B cell (primary cell): ENCODE measurements at regions not wholly inside any gene's neighbourhood (a gene's known extent, or its start where the extent isn't known, plus 50 kb on each side); places are given as distances from the start of the nearest gene placed in this dataset.

Experiments used
- ATAC-seq: fragments of 200-7000 bp; cut with Tn5 transposase; one replicate; pipeline ENCODE4 v1.10.0; 2021; ENCODE audit warnings: low read depth, mild to moderate bottlenecking, moderate number of reproducible peaks, moderate library complexity
- CTCF ChIA-PET: fragments of 350-600 bp; sonication (Branson Sonifier 250); formaldehyde crosslinking; loops from one replicate; lab custom pipeline; 2021; ENCODE audit warnings: antibody characterized with exemption, inconsistent platforms; lab: Charles Lee
- POLR2A ChIA-PET: fragments of 350-600 bp; sonication (Branson Sonifier 250); formaldehyde crosslinking; loops from one replicate; lab custom pipeline; 2021; ENCODE audit warnings: antibody characterized with exemption; lab: Charles Lee
- DNase-seq: peaks from one replicate; pipeline ENCODE4 v3.0.0; 2013
- H2AFZ ChIP-seq: 2 replicates; pipeline ENCODE4 v1.6.1; 2012; ENCODE audit warnings: mild to moderate bottlenecking, low read depth, low read length; ENCODE audit not compliant: insufficient read depth, poor library complexity, severe bottlenecking
- H3K27ac ChIP-seq, 2 donors: 1 replicate in 1 of 2; 2 replicates in 1 of 2; pipeline ENCODE4 v1.5.1; 2012 to 2013; ENCODE audit warnings: low read length in 2 of 2, mild to moderate bottlenecking in 2 of 2, moderate library complexity in 1 of 2
- H3K27me3 ChIP-seq, 4 experiments: fragments of 200-600 bp in 1 of 4; sonication (generic) in 1 of 4; replicated peaks in 1 of 4; 1 replicate in 2 of 4; 2 replicates in 2 of 4; pipeline versions ENCODE4 v1.6.1 to v1.7.0; 2013 to 2016; ENCODE audit warnings: low read length in 3 of 4, mild to moderate bottlenecking in 2 of 4, mixed read lengths in 1 of 4, moderate library complexity in 1 of 4; ENCODE audit not compliant: insufficient read depth in 4 of 4, control insufficient read depth in 3 of 4; ENCODE audit errors: control extremely low read depth in 1 of 4
- H3K36me3 ChIP-seq, 2 experiments: replicated peaks in 1 of 2; 1 replicate in 1 of 2; 2 replicates in 1 of 2; pipeline versions ENCODE4 v1.6.1 to v1.7.1; 2013; ENCODE audit warnings: low read length in 1 of 2; ENCODE audit not compliant: insufficient read depth in 2 of 2, control insufficient read depth in 1 of 2; ENCODE audit errors: control extremely low read depth in 1 of 2, extremely low read depth in 1 of 2
- H3K4me1 ChIP-seq, 2 donors: fragments of 200-600 bp in 1 of 2; sonication (generic) in 1 of 2; 1 replicate in 1 of 2; 2 replicates in 1 of 2; pipeline versions ENCODE4 v1.5.1 to v1.6.1; 2013 to 2017; ENCODE audit warnings: low read length in 2 of 2; ENCODE audit not compliant: control insufficient read depth in 2 of 2, insufficient read depth in 2 of 2
- H3K4me2 ChIP-seq: replicated peaks from 2 replicates; pipeline ENCODE3; 2012; ENCODE audit warnings: mild to moderate bottlenecking, low read depth, low read length; ENCODE audit not compliant: poor library complexity, severe bottlenecking
- H3K4me3 ChIP-seq, 5 experiments: fragments of 200-600 bp in 1 of 5; sonication (generic) in 1 of 5; 1 replicate in 3 of 5; 2 replicates in 2 of 5; pipeline versions ENCODE4 v1.5.1 to v1.7.0; 2011 to 2016; ENCODE audit warnings: low read length in 4 of 5, mild to moderate bottlenecking in 4 of 5, low read depth in 2 of 5, control low read depth in 1 of 5, moderate library complexity in 1 of 5; ENCODE audit not compliant: insufficient read depth in 1 of 5; ENCODE audit errors: control extremely low read depth in 1 of 5, extremely low read depth in 1 of 5
- H3K79me2 ChIP-seq: fragments of 200-600 bp; sonication (generic); one replicate; pipeline ENCODE4 v1.6.0; 2016; ENCODE audit warnings: low read length; ENCODE audit not compliant: control insufficient read depth, insufficient read depth
- H3K9ac ChIP-seq: fragments of 200-600 bp; sonication (generic); 2 replicates; pipeline ENCODE4 v1.6.1; 2017; ENCODE audit warnings: mild to moderate bottlenecking, low read length, moderate library complexity
- H3K9me3 ChIP-seq, 3 donors: one replicate each; pipeline versions ENCODE4 v1.6.1 to v1.7.1; 2013; ENCODE audit warnings: low read length in 2 of 3; ENCODE audit not compliant: control insufficient read depth in 2 of 3, insufficient read depth in 1 of 3; ENCODE audit errors: control extremely low read depth in 1 of 3
- H4K20me1 ChIP-seq: 2 replicates; pipeline ENCODE4 v1.6.0; 2012; ENCODE audit warnings: mild to moderate bottlenecking, low read length; ENCODE audit not compliant: insufficient read depth, control insufficient read depth, poor library complexity, severe bottlenecking
- H3K27ac Mint-ChIP-seq: one replicate; pipeline ENCODE4 v1.8.0; 2021; ENCODE audit warnings: mixed read lengths
- H3K27me3 Mint-ChIP-seq: one replicate; pipeline ENCODE4 v1.8.0; 2021; ENCODE audit warnings: mixed read lengths
- H3K4me1 Mint-ChIP-seq: one replicate; pipeline ENCODE4 v1.8.0; 2021; ENCODE audit warnings: mixed read lengths
- H3K4me3 Mint-ChIP-seq: one replicate; pipeline ENCODE4 v1.8.0; 2021; ENCODE audit warnings: mixed read lengths
- H3K9me3 Mint-ChIP-seq: one replicate; pipeline ENCODE4 v1.8.0; 2022; ENCODE audit warnings: mixed read lengths; ENCODE audit not compliant: insufficient read depth
- EZH2 ChIP-seq: IDR thresholded peaks from 2 replicates; pipeline ENCODE4 v1.6.1; 2012; ENCODE audit warnings: borderline replicate concordance, low read depth, mild to moderate bottlenecking, moderate library complexity, low read length; ENCODE audit not compliant: insufficient read depth, poor library complexity, severe bottlenecking
- WGBS: methylation state at CpG from one replicate; pipeline ENCODE4 v1.1.5; 2013; ENCODE audit warnings: missing lambda C conversion rate; ENCODE audit not compliant: insufficient coverage; 5-methylcytosine and 5-hydroxymethylcytosine counted together
- intact Hi-C: fragments of 100-400 bp; cut with micrococcal nuclease; formaldehyde crosslinking; loops from one replicate; pipeline ENCODE4 v1.10.0; 2022
- TF ChIP-seq, protein P1 (sequence below): fragments of 200-600 bp; IDR thresholded peaks from one replicate; pipeline ENCODE4 v1.8.0; 2022; ENCODE audit warnings: antibody characterized with exemption, mild to moderate bottlenecking

DNA sequence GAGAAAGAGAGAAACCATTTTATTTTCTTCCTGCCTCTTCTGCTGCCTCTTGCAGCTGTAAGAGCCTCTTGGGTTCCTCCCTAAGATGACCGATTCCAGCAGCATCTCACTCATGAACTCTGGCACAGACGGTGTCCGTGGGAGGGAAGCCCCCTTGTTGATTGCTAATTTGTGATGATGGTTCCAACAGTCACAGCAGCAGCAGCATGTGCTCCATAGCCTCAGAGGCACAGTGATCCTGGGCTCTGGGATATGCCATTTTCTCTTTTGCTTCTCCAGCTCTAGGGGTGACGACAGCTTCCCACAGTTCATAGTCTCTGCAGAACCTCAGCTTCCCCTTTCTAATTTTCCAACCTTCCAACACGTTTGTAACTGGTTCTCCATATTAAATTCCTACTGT lies 324.2 kb upstream of the HS6ST1 start:
- no peak overlapping the region for H3K9ac ChIP-seq
- ChIA-PET POLR2A (no interaction called here), CTCF (no interaction called here)
- H3K36me3 ChIP-seq = no peaks in the 10 kb centered on the region
- Mint-ChIP-seq H3K27ac (no peak overlapping the region), H3K4me1 (peaks cover 2% of the 10 kb centered on the region), H3K4me3 (no peak overlapping the region), H3K27me3 (peaks cover 14% of the 10 kb centered on the region), H3K9me3 (no peaks in the 10 kb centered on the region)
- no peaks in the 10 kb centered on the region for H3K79me2 ChIP-seq
- H3K27ac ChIP-seq = no peak overlapping the region
- no peaks in the 10 kb centered on the region for H3K9me3 ChIP-seq
- H3K4me2 ChIP-seq = no peak overlapping the region
- no peaks in the 10 kb centered on the region for H3K4me1 ChIP-seq
- H4K20me1 ChIP-seq = no peaks in the 10 kb centered on the region
- no peaks in the 10 kb centered on the region for H3K27me3 ChIP-seq
- 74% methylated on average over 3 of the region's 5 CpGs for WGBS
- ATAC-seq (no peak), DNase-seq (no peak)
- H2AFZ ChIP-seq = no peak overlapping the region
- TF ChIP-seq EZH2 = no peak
- TF ChIP-seq, protein P1, sequence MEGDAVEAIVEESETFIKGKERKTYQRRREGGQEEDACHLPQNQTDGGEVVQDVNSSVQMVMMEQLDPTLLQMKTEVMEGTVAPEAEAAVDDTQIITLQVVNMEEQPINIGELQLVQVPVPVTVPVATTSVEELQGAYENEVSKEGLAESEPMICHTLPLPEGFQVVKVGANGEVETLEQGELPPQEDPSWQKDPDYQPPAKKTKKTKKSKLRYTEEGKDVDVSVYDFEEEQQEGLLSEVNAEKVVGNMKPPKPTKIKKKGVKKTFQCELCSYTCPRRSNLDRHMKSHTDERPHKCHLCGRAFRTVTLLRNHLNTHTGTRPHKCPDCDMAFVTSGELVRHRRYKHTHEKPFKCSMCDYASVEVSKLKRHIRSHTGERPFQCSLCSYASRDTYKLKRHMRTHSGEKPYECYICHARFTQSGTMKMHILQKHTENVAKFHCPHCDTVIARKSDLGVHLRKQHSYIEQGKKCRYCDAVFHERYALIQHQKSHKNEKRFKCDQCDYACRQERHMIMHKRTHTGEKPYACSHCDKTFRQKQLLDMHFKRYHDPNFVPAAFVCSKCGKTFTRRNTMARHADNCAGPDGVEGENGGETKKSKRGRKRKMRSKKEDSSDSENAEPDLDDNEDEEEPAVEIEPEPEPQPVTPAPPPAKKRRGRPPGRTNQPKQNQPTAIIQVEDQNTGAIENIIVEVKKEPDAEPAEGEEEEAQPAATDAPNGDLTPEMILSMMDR = no peak
- intact Hi-C loops = no loop called here
- H3K4me3 ChIP-seq = no peak overlapping the region

DNA sequence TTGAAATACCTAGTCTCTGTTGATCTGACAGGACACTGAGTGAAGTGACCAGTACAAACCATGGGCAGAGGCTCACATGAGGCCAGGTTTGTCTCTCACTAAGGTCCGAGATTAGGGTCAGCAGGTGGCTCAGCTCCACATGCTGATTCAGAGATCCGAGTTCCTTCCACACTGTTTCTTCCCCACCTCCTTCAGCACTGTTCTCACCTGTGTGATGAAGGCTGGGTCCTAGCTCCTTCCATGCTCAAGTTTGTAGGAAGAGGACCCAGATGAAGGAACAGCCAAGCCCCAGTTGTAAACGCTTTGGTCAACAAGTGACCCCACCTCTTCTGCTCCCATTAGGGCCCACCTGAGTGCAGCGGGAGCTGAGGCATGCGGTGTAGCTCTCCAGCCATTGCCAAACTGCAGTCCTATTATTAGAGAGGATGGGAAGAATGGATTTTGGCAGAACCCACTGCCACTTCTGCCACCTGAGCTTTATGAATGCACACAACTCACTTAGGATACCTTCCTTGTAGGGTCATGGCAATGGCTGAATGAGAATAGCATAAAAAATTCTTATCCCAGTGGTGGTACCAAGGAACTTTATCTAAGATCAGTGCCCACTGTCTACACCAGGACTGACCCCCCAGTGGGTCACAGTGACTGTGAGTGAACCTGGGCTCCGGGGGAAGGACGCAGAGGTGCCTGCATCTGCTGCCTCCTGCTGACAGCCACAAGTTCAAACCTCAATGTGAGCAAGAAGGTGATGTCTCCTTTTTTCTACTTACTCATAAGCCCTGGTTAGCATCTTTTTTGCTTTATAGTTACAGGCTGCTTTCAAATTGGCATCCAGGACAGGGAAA lies 324.8 kb upstream of the HS6ST1 start:
- Histone ChIP-seq H2AFZ (no peak overlapping the region), H3K36me3 (no peaks in the 10 kb centered on the region), H3K79me2 (no peaks in the 10 kb centered on the region), H3K4me2 (no peak overlapping the region), H4K20me1 (no peaks in the 10 kb centered on the region), H3K27me3 (no peaks in the 10 kb centered on the region), H3K27ac (no peak overlapping the region), H3K4me3 (no peak overlapping the region), H3K9ac (no peak overlapping the region), H3K4me1 (no peaks in the 10 kb centered on the region), H3K9me3 (no peaks in the 10 kb centered on the region)
- ChIA-PET CTCF (no interaction called here), POLR2A (no interaction called here)
- Mint-ChIP-seq H3K4me3 (no peak overlapping the region), H3K4me1 (peaks cover 2% of the 10 kb centered on the region), H3K9me3 (no peaks in the 10 kb centered on the region), H3K27me3 (peaks cover 8% of the 10 kb centered on the region), H3K27ac (no peak overlapping the region)
- TF ChIP-seq, protein P1 = no peak
- no peak for TF ChIP-seq EZH2
- intact Hi-C loops = no loop called here
- no peak for DNase-seq
- WGBS = 88% methylated on average over 4 of the region's 7 CpGs
- no peak for ATAC-seq
